ENCODE measurements at regions not wholly inside any gene's neighbourhood (a gene's known extent, or its start where the extent isn't known, plus 50 kb on each side); places are given as distances from the start of the nearest gene placed in this dataset.

GRCh38 chr4:184534511-184535391 is 60.4 kb upstream of the IRF2 start:
- no peak for TF ChIP-seq RAD21 (IDR thresholded peaks at IDR 0.05; ENCODE audit: low read depth)
- TF ChIP-seq CREB1 (IDR thresholded peaks at IDR 0.05; ENCODE audit: low read depth) = no peak
- no peak for TF ChIP-seq TCF12 (IDR thresholded peaks at IDR 0.05; ENCODE audit: low read depth)
- TF ChIP-seq TEAD4 (IDR thresholded peaks at IDR 0.05) = no peak
- TF ChIP-seq EP300 (IDR thresholded peaks at IDR 0.05; ENCODE audit: borderline replicate concordance) = no peak
- no peak for TF ChIP-seq FOXM1 (IDR thresholded peaks at IDR 0.05; ENCODE audit: borderline replicate concordance, low read depth)
- TF ChIP-seq CEBPB (IDR thresholded peaks at IDR 0.05) = no peak
- TF ChIP-seq, protein P1, sequence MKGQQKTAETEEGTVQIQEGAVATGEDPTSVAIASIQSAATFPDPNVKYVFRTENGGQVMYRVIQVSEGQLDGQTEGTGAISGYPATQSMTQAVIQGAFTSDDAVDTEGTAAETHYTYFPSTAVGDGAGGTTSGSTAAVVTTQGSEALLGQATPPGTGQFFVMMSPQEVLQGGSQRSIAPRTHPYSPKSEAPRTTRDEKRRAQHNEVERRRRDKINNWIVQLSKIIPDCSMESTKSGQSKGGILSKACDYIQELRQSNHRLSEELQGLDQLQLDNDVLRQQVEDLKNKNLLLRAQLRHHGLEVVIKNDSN (IDR thresholded peaks at IDR 0.05) = no peak
- TF ChIP-seq, protein P2, sequence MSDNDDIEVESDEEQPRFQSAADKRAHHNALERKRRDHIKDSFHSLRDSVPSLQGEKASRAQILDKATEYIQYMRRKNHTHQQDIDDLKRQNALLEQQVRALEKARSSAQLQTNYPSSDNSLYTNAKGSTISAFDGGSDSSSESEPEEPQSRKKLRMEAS (IDR thresholded peaks at IDR 0.05) = no peak
- TF ChIP-seq EGR1 (IDR thresholded peaks at IDR 0.05) = no peak
- TF ChIP-seq NFIC (IDR thresholded peaks at IDR 0.05) = no peak
- TF ChIP-seq ZBTB7A (IDR thresholded peaks at IDR 0.05; ENCODE audit: low read depth) = no peak
- TF ChIP-seq, protein P3, sequence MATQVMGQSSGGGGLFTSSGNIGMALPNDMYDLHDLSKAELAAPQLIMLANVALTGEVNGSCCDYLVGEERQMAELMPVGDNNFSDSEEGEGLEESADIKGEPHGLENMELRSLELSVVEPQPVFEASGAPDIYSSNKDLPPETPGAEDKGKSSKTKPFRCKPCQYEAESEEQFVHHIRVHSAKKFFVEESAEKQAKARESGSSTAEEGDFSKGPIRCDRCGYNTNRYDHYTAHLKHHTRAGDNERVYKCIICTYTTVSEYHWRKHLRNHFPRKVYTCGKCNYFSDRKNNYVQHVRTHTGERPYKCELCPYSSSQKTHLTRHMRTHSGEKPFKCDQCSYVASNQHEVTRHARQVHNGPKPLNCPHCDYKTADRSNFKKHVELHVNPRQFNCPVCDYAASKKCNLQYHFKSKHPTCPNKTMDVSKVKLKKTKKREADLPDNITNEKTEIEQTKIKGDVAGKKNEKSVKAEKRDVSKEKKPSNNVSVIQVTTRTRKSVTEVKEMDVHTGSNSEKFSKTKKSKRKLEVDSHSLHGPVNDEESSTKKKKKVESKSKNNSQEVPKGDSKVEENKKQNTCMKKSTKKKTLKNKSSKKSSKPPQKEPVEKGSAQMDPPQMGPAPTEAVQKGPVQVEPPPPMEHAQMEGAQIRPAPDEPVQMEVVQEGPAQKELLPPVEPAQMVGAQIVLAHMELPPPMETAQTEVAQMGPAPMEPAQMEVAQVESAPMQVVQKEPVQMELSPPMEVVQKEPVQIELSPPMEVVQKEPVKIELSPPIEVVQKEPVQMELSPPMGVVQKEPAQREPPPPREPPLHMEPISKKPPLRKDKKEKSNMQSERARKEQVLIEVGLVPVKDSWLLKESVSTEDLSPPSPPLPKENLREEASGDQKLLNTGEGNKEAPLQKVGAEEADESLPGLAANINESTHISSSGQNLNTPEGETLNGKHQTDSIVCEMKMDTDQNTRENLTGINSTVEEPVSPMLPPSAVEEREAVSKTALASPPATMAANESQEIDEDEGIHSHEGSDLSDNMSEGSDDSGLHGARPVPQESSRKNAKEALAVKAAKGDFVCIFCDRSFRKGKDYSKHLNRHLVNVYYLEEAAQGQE (IDR thresholded peaks at IDR 0.05; ENCODE audit: low read depth) = no peak
- TF ChIP-seq TAF1 (IDR thresholded peaks at IDR 0.05; ENCODE audit: low read depth) = no peak
- TF ChIP-seq YY1 (IDR thresholded peaks at IDR 0.05; ENCODE audit: low read depth) = no peak

DNA sequence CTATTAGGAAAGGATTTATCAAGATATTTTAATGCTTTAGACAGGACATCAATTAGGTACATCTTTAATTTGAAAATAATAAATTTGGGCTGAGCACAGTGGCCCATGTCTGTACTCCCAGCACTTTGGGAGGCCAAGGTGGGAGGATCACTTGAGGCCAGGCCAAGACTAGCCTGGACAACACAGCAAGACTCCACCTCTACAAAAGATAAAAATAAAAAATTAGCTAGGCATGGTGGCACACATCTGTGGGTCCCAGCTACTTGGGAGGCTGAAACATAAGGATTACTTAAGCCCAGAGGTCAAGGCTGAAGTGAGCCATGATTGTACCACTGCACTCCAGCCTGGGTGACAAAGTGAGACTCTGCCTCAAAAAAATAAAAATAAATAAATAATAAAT is 59.6 kb upstream of the IRF2 start:
- TF ChIP-seq, protein P3 (IDR thresholded peaks at IDR 0.05; ENCODE audit: low read depth) = no peak

GRCh38 chr4:184531008-184531407 is 56.7 kb upstream of the IRF2 start:
- TF ChIP-seq TCF12 (IDR thresholded peaks at IDR 0.05; ENCODE audit: low read depth) = no peak
- no peak for TF ChIP-seq NFIC (IDR thresholded peaks at IDR 0.05)
- TF ChIP-seq CREB1 (IDR thresholded peaks at IDR 0.05; ENCODE audit: low read depth) = no peak
- TF ChIP-seq TAF1 (IDR thresholded peaks at IDR 0.05; ENCODE audit: low read depth) = no peak
- TF ChIP-seq EGR1 (IDR thresholded peaks at IDR 0.05) = no peak
- TF ChIP-seq, protein P1 (IDR thresholded peaks at IDR 0.05) = no peak
- TF ChIP-seq TEAD4 (IDR thresholded peaks at IDR 0.05) = no peak
- no peak for TF ChIP-seq YY1 (IDR thresholded peaks at IDR 0.05; ENCODE audit: low read depth)
- TF ChIP-seq FOXM1 (IDR thresholded peaks at IDR 0.05; ENCODE audit: borderline replicate concordance, low read depth) = no peak
- TF ChIP-seq, protein P3 (IDR thresholded peaks at IDR 0.05; ENCODE audit: low read depth) = no peak
- TF ChIP-seq, protein P2 (IDR thresholded peaks at IDR 0.05) = no peak
- no peak for TF ChIP-seq ZBTB7A (IDR thresholded peaks at IDR 0.05; ENCODE audit: low read depth)
- no peak for TF ChIP-seq CEBPB (IDR thresholded peaks at IDR 0.05)
- no peak for TF ChIP-seq EP300 (IDR thresholded peaks at IDR 0.05; ENCODE audit: borderline replicate concordance)
- no peak for TF ChIP-seq RAD21 (IDR thresholded peaks at IDR 0.05; ENCODE audit: low read depth)

DNA sequence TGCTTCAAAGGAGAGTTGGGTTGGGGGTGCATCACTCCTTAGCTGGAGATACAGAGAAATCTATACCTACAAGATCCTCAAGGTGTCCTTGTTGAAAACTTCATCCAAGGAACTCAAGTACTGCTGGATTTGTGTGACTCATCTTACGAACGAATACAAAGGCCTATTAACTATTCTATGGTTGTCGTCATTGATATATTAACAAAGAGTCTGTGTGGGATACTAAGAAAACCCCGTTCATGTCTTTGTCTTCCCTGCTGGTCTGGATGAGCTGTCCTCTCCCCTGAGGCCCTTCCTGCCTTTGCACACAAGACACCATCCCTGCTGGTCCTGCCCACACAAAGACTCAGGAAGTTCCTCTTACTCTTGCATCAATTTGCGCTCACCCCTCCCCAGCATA is 54.9 kb upstream of the IRF2 start:
- TF ChIP-seq, protein P2 (IDR thresholded peaks at IDR 0.05) = no peak
- TF ChIP-seq TAF1 (IDR thresholded peaks at IDR 0.05; ENCODE audit: low read depth) = no peak
- no peak for TF ChIP-seq TEAD4 (IDR thresholded peaks at IDR 0.05)
- TF ChIP-seq YY1 (IDR thresholded peaks at IDR 0.05; ENCODE audit: low read depth) = no peak
- TF ChIP-seq, protein P1 (IDR thresholded peaks at IDR 0.05) = no peak
- TF ChIP-seq ZBTB7A (IDR thresholded peaks at IDR 0.05; ENCODE audit: low read depth) = no peak
